Natural killer cell (primary cell): ENCODE measurements at regions not wholly inside any gene's neighbourhood (a gene's known extent, or its start where the extent isn't known, plus 50 kb on each side); places are given as distances from the start of the nearest gene placed in this dataset.

Experiments used
- ATAC-seq, 3 donors: fragments of 150-1000 bp in 2 of 3; fragments of 200-7000 bp in 1 of 3; cut with Tn5 transposase; 1 replicate in 1 of 3; 2 replicates in 2 of 3; pipeline ENCODE4 v1.10.0; 2021; ENCODE audit warnings: mild to moderate bottlenecking in 2 of 3, moderate library complexity in 2 of 3
- DNase-seq, 2 donors: peaks; one replicate each; pipeline versions ENCODE4 v3.0.0 to v3.0.0-alpha.2; 2013 to 2021; ENCODE audit warnings: mixed read lengths in 1 of 2
- H3K27ac ChIP-seq: one replicate; pipeline ENCODE4 v1.5.1; 2013; ENCODE audit warnings: mild to moderate bottlenecking, low read length
- H3K27me3 ChIP-seq: one replicate; pipeline ENCODE4 v1.6.1; 2013; ENCODE audit warnings: low read length; ENCODE audit not compliant: control insufficient read depth, insufficient read depth
- H3K36me3 ChIP-seq: one replicate; pipeline ENCODE4 v1.6.1; 2013; ENCODE audit warnings: low read length; ENCODE audit not compliant: control insufficient read depth, insufficient read depth
- H3K4me1 ChIP-seq: one replicate; pipeline ENCODE4 v1.6.1; 2013; ENCODE audit warnings: low read length; ENCODE audit not compliant: control insufficient read depth, insufficient read depth
- H3K4me3 ChIP-seq: one replicate; pipeline ENCODE4 v1.5.1; 2013; ENCODE audit warnings: low read length
- H3K9me3 ChIP-seq: one replicate; pipeline ENCODE4 v1.6.1; 2013; ENCODE audit warnings: low read length; ENCODE audit not compliant: control insufficient read depth, insufficient read depth
- H3K27ac Mint-ChIP-seq, 2 donors: one replicate each; pipeline ENCODE4 v1.8.0; 2022; ENCODE audit warnings: mild to moderate bottlenecking in 2 of 2, mixed read lengths in 2 of 2, moderate library complexity in 1 of 2
- H3K27me3 Mint-ChIP-seq, 2 donors: one replicate each; pipeline ENCODE4 v1.8.0; 2022; ENCODE audit warnings: low read depth in 2 of 2, mixed read lengths in 2 of 2
- H3K36me3 Mint-ChIP-seq: one replicate; pipeline ENCODE4 v1.8.0; 2022; ENCODE audit warnings: mixed read lengths
- H3K4me1 Mint-ChIP-seq, 2 donors: one replicate each; pipeline ENCODE4 v1.8.0; 2022; ENCODE audit warnings: mixed read lengths in 2 of 2
- H3K4me3 Mint-ChIP-seq: one replicate; pipeline ENCODE4 v1.8.0; 2022; ENCODE audit warnings: mild to moderate bottlenecking, moderate library complexity, mixed read lengths
- H3K9me3 Mint-ChIP-seq, 2 donors: one replicate each; pipeline ENCODE4 v1.8.0; 2022; ENCODE audit warnings: mixed read lengths in 2 of 2
- CTCF ChIP-seq: fragments of 200-600 bp; IDR thresholded peaks from one replicate; pipeline ENCODE4 v1.8.0; 2022; ENCODE audit warnings: antibody characterized with exemption
- WGBS: methylation state at CpG from one replicate; pipeline ENCODE4 v1.1.7; 2013; ENCODE audit warnings: missing lambda C conversion rate; ENCODE audit not compliant: insufficient coverage; 5-methylcytosine and 5-hydroxymethylcytosine counted together
- intact Hi-C: fragments of 100-400 bp; cut with micrococcal nuclease; formaldehyde crosslinking; loops from one replicate; pipeline ENCODE4 v1.14.2; 2022

- no peak for ATAC-seq
- Histone ChIP-seq H3K36me3 (no peaks in the 10 kb centered on the region), H3K27ac (no peak overlapping the region), H3K4me1 (no peaks in the 10 kb centered on the region), H3K9me3 (no peaks in the 10 kb centered on the region), H3K27me3 (no peaks in the 10 kb centered on the region), H3K4me3 (no peak overlapping the region)
- Mint-ChIP-seq H3K9me3 (peaks cover 3 to 5% of the 10 kb centered on the region in 2 donors), H3K4me3 (no peak overlapping the region), H3K36me3 (peaks cover 7% of the 10 kb centered on the region), H3K4me1 (no peaks in the 10 kb centered on the region), H3K27me3 (peaks cover 0 to 7% of the 10 kb centered on the region in 2 donors), H3K27ac (no peak overlapping the region)
- TF ChIP-seq CTCF = no peak
- intact Hi-C loops = no loop called here
- 76% methylated on average over 3 of the region's 3 CpGs for WGBS
- DNase-seq = no peak
Observed at GRCh38 chr13:104962411-104962810, 1573.1 kb downstream of the EFNB2 start.

- Histone ChIP-seq H3K27me3 (no peaks in the 10 kb centered on the region), H3K4me1 (no peaks in the 10 kb centered on the region), H3K9me3 (no peaks in the 10 kb centered on the region), H3K4me3 (no peak overlapping the region), H3K27ac (no peak overlapping the region), H3K36me3 (no peaks in the 10 kb centered on the region)
- peaks cover 3 to 5% of the 10 kb centered on the region in 2 donors for H3K9me3 Mint-ChIP-seq
- DNase-seq = no peak
- no peaks in the 10 kb centered on the region for H3K4me1 Mint-ChIP-seq
- intact Hi-C loops = no loop called here
- H3K27ac Mint-ChIP-seq = no peak overlapping the region
- 91% methylated on average over 6 of the region's 6 CpGs for whole genome bisulfite sequencing
- no peak overlapping the region for H3K4me3 Mint-ChIP-seq
- no peak for TF ChIP-seq CTCF
- peaks cover 7% of the 10 kb centered on the region for H3K36me3 Mint-ChIP-seq
- ATAC-seq = no peak
- H3K27me3 Mint-ChIP-seq = peaks cover 0 to 7% of the 10 kb centered on the region in 2 donors
Observed at GRCh38 chr13:104961246-104961645, 1574.2 kb downstream of the EFNB2 start.

GRCh38 chr13:104954210-104954609, 1581.3 kb downstream of the EFNB2 start:
- intact Hi-C loops = no loop called here

More at GRCh38 chr13:104954210-104954609, 1581.3 kb downstream of the EFNB2 start:
- no peaks in the 10 kb centered on the region for H3K4me1 ChIP-seq
- no peak for TF ChIP-seq CTCF
- H3K36me3 ChIP-seq = no peaks in the 10 kb centered on the region
- Mint-ChIP-seq H3K36me3 (no peaks in the 10 kb centered on the region), H3K9me3 (no peaks in the 10 kb centered on the region), H3K27ac (no peak overlapping the region), H3K27me3 (no peaks in the 10 kb centered on the region), H3K4me1 (peaks cover 0 to 6% of the 10 kb centered on the region in 2 donors), H3K4me3 (no peak overlapping the region)
- ATAC-seq (no peak), DNase-seq (no peak)
- no peaks in the 10 kb centered on the region for H3K27me3 ChIP-seq
- 43% methylated on average over 1 of the region's 2 CpGs for WGBS
- no peak overlapping the region for H3K4me3 ChIP-seq
- H3K27ac ChIP-seq = no peak overlapping the region
- H3K9me3 ChIP-seq = no peaks in the 10 kb centered on the region
